HepG2 (cell line): ENCODE measurements at regions not wholly inside any gene's neighbourhood (a gene's known extent, or its start where the extent isn't known, plus 50 kb on each side); places are given as distances from the start of the nearest gene placed in this dataset.

Experiments
- FOSL1 ChIP-seq: sonication (generic); formaldehyde crosslinking; IDR thresholded peaks from 2 replicates; pipeline ENCODE4 v1.9.0; 2021; ENCODE audit warnings: missing genetic modification reagents, borderline replicate concordance
- FOXJ3 ChIP-seq: sonication (generic); formaldehyde crosslinking; IDR thresholded peaks from 2 replicates; pipeline ENCODE4 v1.4.0; 2020; ENCODE audit warnings: missing genetic modification reagents, mild to moderate bottlenecking, borderline replicate concordance
- HNF4G ChIP-seq, 2 experiments: sonication (generic) in 1 of 2; formaldehyde crosslinking in 1 of 2; IDR thresholded peaks; 2 replicates each; pipeline versions ENCODE4 v1.4.0 to v1.6.1; 2011 to 2020; ENCODE audit warnings: borderline replicate concordance in 2 of 2, low read depth in 2 of 2, mild to moderate bottlenecking in 2 of 2, low read length in 1 of 2, missing genetic modification reagents in 1 of 2, moderate library complexity in 1 of 2
- KAT7 ChIP-seq: IDR thresholded peaks from 2 replicates; pipeline ENCODE4 v1.6.1; 2018; ENCODE audit warnings: borderline replicate concordance, missing compliant biosample characterization
- LCORL ChIP-seq, 2 experiments: fragments of 450-650 bp in 1 of 2; sonication (generic) in 1 of 2; formaldehyde crosslinking in 1 of 2; IDR thresholded peaks; 2 replicates each; pipeline versions ENCODE4 v1.5.0 to v1.6.1; 2017 to 2020; ENCODE audit warnings: antibody characterized with exemption in 1 of 2, missing genetic modification reagents in 1 of 2
- MAF1 ChIP-seq: sonication (generic); formaldehyde crosslinking; IDR thresholded peaks from 2 replicates; pipeline ENCODE4 v1.5.0; 2020; ENCODE audit warnings: missing genetic modification reagents, borderline replicate concordance
- SOX13 ChIP-seq, 3 experiments: fragments of 450-650 bp in 1 of 3; sonication (generic) in 1 of 3; formaldehyde crosslinking in 1 of 3; IDR thresholded peaks in 2 of 3; conservative IDR thresholded peaks in 1 of 3; 2 replicates each; pipeline versions ENCODE4 v1.5.0 to v1.6.1; 2016 to 2020; ENCODE audit warnings: antibody characterized with exemption in 1 of 3, mild to moderate bottlenecking in 1 of 3, missing compliant biosample characterization in 1 of 3, missing genetic modification reagents in 1 of 3, moderate library complexity in 1 of 3
- TBX2 ChIP-seq: sonication (generic); formaldehyde crosslinking; IDR thresholded peaks from 2 replicates; pipeline ENCODE4 v1.5.0; 2020; ENCODE audit warnings: missing genetic modification reagents, mild to moderate bottlenecking, borderline replicate concordance
- TMF1 ChIP-seq: sonication (generic); formaldehyde crosslinking; IDR thresholded peaks from 2 replicates; pipeline ENCODE4 v1.8.1; 2022; ENCODE audit warnings: low read depth, missing genetic modification reagents
- U2AF1 ChIP-seq: fragments of 200-400 bp; formaldehyde crosslinking; optimal IDR thresholded peaks from 2 replicates; pipeline ENCODE3; 2017; ENCODE audit warnings: mild to moderate bottlenecking, low read depth, low read length
- ZBTB26 ChIP-seq: IDR thresholded peaks from 2 replicates; pipeline ENCODE4 v1.6.1; 2016; ENCODE audit warnings: missing compliant biosample characterization, missing genetic modification reagents, borderline replicate concordance
- ZNF513 ChIP-seq: sonication (generic); formaldehyde crosslinking; conservative IDR thresholded peaks from 2 replicates; pipeline ENCODE4 v1.5.0; 2020; ENCODE audit warnings: missing genetic modification reagents
- ZNF563 ChIP-seq: sonication (generic); formaldehyde crosslinking; IDR thresholded peaks from 2 replicates; pipeline ENCODE4 v1.8.0; 2022; ENCODE audit warnings: mild to moderate bottlenecking, moderate library complexity, missing genetic modification reagents
- ZNF570 ChIP-seq: sonication (generic); formaldehyde crosslinking; IDR thresholded peaks from 2 replicates; pipeline ENCODE4 v1.4.0; 2020; ENCODE audit warnings: mild to moderate bottlenecking, missing genetic modification reagents, borderline replicate concordance
- ZNF672 ChIP-seq: sonication (generic); formaldehyde crosslinking; IDR thresholded peaks from 2 replicates; pipeline ENCODE4 v1.8.1; 2022; ENCODE audit warnings: missing genetic modification reagents
- ZSCAN31 ChIP-seq: sonication (generic); formaldehyde crosslinking; IDR thresholded peaks from 2 replicates; pipeline ENCODE4 v1.5.0; 2020; ENCODE audit warnings: low read depth, mild to moderate bottlenecking, missing genetic modification reagents
- TF ChIP-seq, protein P1 (sequence below): IDR thresholded peaks from 2 replicates; pipeline ENCODE4 v1.6.1; 2012; ENCODE audit warnings: low read length, improper control_type of control experiment

DNA sequence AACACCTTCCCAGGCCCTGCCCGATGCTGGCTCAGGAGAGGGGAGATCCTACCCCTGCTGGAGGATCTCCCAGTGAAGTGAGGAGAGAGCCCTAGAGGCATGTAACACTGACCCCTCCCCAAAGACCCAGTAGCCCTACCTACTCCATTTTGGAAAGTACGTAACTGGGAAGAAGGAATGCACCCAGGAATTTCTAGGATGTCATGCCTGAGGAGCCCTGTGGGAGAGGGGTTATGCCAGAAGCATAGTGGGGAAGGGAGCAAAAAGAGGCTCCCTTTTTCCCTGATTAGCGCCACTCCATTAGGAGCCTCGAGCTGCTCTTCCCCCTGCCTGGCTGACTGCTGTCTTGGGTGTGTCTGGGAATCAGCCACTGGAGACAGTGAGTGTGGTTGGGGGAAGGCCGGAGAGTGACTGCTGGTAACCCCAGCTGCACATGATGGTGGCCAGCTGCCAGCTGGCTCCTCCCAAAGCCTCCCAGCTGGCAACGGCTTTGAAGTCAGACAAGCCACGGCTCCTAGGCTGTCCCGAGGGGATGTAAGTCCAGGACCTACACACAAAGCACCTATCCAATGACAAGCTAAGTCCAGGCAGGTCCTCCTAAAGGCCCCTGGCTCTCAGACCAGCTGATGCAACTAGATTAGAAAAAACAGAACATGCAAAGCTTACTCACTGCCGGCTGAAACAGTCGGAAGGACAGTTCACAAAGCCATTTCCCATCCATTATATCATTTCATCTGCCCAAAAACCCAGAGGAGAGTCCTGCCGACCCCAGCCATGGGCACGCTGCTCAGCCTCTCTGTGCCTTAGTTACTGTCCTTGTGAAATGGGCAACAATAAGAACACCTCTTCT lies 136.5 kb upstream of the ABCA1 start (continued):
- peak; percentile 11; the same call in 1 of the 2 replicates for TF ChIP-seq FOSL1 (CRISPR knock-in tag)
- TF ChIP-seq ZNF513, result no peak
- TF ChIP-seq KAT7 (CRISPR knock-in tag), result no peak
- no peak for TF ChIP-seq TMF1 (CRISPR knock-in tag)
- no peak for TF ChIP-seq U2AF1
- TF ChIP-seq ZNF570, result no peak
- TF ChIP-seq FOXJ3 (CRISPR knock-in tag), result peak; percentile 76; the same call in 1 of the 2 replicates
- no peak for TF ChIP-seq MAF1 (CRISPR knock-in tag)
- TF ChIP-seq TBX2 (CRISPR knock-in tag), result peak; percentile 62; the same call in 1 of the 2 replicates
- TF ChIP-seq, protein P1, sequence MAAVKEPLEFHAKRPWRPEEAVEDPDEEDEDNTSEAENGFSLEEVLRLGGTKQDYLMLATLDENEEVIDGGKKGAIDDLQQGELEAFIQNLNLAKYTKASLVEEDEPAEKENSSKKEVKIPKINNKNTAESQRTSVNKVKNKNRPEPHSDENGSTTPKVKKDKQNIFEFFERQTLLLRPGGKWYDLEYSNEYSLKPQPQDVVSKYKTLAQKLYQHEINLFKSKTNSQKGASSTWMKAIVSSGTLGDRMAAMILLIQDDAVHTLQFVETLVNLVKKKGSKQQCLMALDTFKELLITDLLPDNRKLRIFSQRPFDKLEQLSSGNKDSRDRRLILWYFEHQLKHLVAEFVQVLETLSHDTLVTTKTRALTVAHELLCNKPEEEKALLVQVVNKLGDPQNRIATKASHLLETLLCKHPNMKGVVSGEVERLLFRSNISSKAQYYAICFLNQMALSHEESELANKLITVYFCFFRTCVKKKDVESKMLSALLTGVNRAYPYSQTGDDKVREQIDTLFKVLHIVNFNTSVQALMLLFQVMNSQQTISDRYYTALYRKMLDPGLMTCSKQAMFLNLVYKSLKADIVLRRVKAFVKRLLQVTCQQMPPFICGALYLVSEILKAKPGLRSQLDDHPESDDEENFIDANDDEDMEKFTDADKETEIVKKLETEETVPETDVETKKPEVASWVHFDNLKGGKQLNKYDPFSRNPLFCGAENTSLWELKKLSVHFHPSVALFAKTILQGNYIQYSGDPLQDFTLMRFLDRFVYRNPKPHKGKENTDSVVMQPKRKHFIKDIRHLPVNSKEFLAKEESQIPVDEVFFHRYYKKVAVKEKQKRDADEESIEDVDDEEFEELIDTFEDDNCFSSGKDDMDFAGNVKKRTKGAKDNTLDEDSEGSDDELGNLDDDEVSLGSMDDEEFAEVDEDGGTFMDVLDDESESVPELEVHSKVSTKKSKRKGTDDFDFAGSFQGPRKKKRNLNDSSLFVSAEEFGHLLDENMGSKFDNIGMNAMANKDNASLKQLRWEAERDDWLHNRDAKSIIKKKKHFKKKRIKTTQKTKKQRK, result no peak
- TF ChIP-seq LCORL (IDR thresholded peaks at IDR 0.05), result no peak
- peak; percentile 49; the same call in 1 of the 2 replicates for TF ChIP-seq LCORL (CRISPR knock-in tag; IDR thresholded peaks at IDR 0.05)
- no peak for TF ChIP-seq ZSCAN31 (CRISPR knock-in tag)
- no peak for TF ChIP-seq SOX13 (IDR thresholded peaks at IDR 0.05)
- TF ChIP-seq SOX13 (CRISPR knock-in tag; conservative IDR thresholded peaks at IDR 0.05 in 1 of 2, IDR thresholded peaks at IDR 0.05 in 1 of 2), result peak in 1 of 2 experiments; percentile 84; a peak in 2 of 4 replicates
- 0 out of 2 replicates have a peak, but pooled peaks have one; percentile 18 for TF ChIP-seq ZBTB26 (CRISPR knock-in tag)
- TF ChIP-seq ZNF563 (CRISPR knock-in tag), result no peak
- TF ChIP-seq HNF4G (IDR thresholded peaks at IDR 0.05; ENCODE audit: borderline replicate concordance, low read depth, low read length), result no peak
- TF ChIP-seq HNF4G (CRISPR knock-in tag; IDR thresholded peaks at IDR 0.05; ENCODE audit: borderline replicate concordance, low read depth), result 0 out of 2 replicates have a peak, but pooled peaks have one; percentile 37
- no peak for TF ChIP-seq ZNF672 (CRISPR knock-in tag)
